SK-N-SH (cell line): ENCODE measurements at regions not wholly inside any gene's neighbourhood (a gene's known extent, or its start where the extent isn't known, plus 50 kb on each side); places are given as distances from the start of the nearest gene placed in this dataset.

ENCODE experiments used
- CTCF ChIA-PET: fragments of 300-600, 350-600 bp; formaldehyde crosslinking; extraction: SDS; loops from one replicate; lab custom pipeline; 2021; lab: Yijun Ruan, JAX
- POLR2A ChIA-PET: fragments of 350-600 bp; sonication (Branson Sonifier 250); formaldehyde crosslinking; extraction: SDS; loops from one replicate; lab custom pipeline; 2020; ENCODE audit warnings: antibody characterized with exemption, inconsistent platforms; lab: Yijun Ruan, JAX
- DNase-seq: peaks from one replicate; pipeline ENCODE4 v3.0.0; 2012
- H2AFZ ChIP-seq: fragments of 200-600 bp; sonication (generic); 2 replicates; pipeline ENCODE4 v1.8.1; 2016; ENCODE audit warnings: antibody characterized with exemption, mild to moderate bottlenecking, low read depth
- H3F3A ChIP-seq: fragments of 200-600 bp; sonication (generic); replicated peaks from 2 replicates; pipeline ENCODE3; 2016; ENCODE audit warnings: antibody characterized with exemption, mild to moderate bottlenecking; ENCODE audit not compliant: insufficient read depth
- H3K27ac ChIP-seq, 2 experiments: fragments of 200-500 bp in 1 of 2; fragments of 200-600 bp in 1 of 2; sonication (Bioruptor generic) in 1 of 2; sonication (generic), shearing (Covaris generic) in 1 of 2; 2 replicates each; pipeline versions ENCODE4 v1.5.1 to v1.6.1; 2014 to 2016; ENCODE audit warnings: low read depth in 2 of 2, inconsistent platforms in 1 of 2, low read length in 1 of 2, mild to moderate bottlenecking in 1 of 2, mixed read lengths in 1 of 2
- H3K27me3 ChIP-seq: fragments of 200-600 bp; sonication (generic), shearing (Covaris generic); 2 replicates; pipeline ENCODE4 v1.6.1; 2016; ENCODE audit warnings: mixed run types; ENCODE audit not compliant: insufficient read depth
- H3K36me3 ChIP-seq, 2 experiments: fragments of 200-500 bp in 1 of 2; fragments of 200-600 bp in 1 of 2; sonication (Bioruptor generic) in 1 of 2; sonication (generic) in 1 of 2; replicated peaks in 1 of 2; 2 replicates each; pipeline versions ENCODE3 to v1.5.1; 2014 to 2016; ENCODE audit warnings: low read length in 1 of 2, mild to moderate bottlenecking in 1 of 2; ENCODE audit not compliant: insufficient read depth in 2 of 2, control insufficient read depth in 1 of 2
- H3K4me1 ChIP-seq, 2 experiments: fragments of 200-500 bp in 1 of 2; fragments of 200-600 bp in 1 of 2; sonication (Bioruptor generic) in 1 of 2; sonication (generic), shearing (Covaris generic) in 1 of 2; 2 replicates each; pipeline versions ENCODE4 v1.5.1 to v1.6.1; 2014 to 2016; ENCODE audit warnings: low read depth in 1 of 2, low read length in 1 of 2, mixed run types in 1 of 2; ENCODE audit not compliant: insufficient read depth in 2 of 2, control insufficient read depth in 1 of 2
- H3K4me2 ChIP-seq: fragments of 200-600 bp; sonication (generic), shearing (Covaris generic); 2 replicates; pipeline ENCODE4 v1.6.1; 2017; ENCODE audit warnings: mixed run types
- H3K4me3 ChIP-seq, 2 experiments: fragments of 200-500 bp in 1 of 2; fragments of 200-600 bp in 1 of 2; sonication (Bioruptor generic) in 1 of 2; sonication (generic), shearing (Covaris generic) in 1 of 2; 2 replicates each; pipeline versions ENCODE4 v1.5.1 to v1.8.1; 2014 to 2016; ENCODE audit warnings: low read depth in 2 of 2, inconsistent platforms in 1 of 2, low read length in 1 of 2, mild to moderate bottlenecking in 1 of 2, mixed read lengths in 1 of 2, moderate library complexity in 1 of 2
- H3K79me2 ChIP-seq: fragments of 200-600 bp; sonication (generic); 2 replicates; pipeline ENCODE4 v1.8.1; 2017; ENCODE audit warnings: mild to moderate bottlenecking; ENCODE audit not compliant: insufficient read depth
- H3K9ac ChIP-seq: fragments of 200-600 bp; sonication (generic); 2 replicates; pipeline ENCODE4 v1.6.1; 2017; ENCODE audit warnings: mixed run types
- H3K9me2 ChIP-seq: fragments of 200-600 bp; sonication (generic); 2 replicates; pipeline ENCODE4 v1.6.1; 2017; ENCODE audit warnings: mixed run types
- H3K9me3 ChIP-seq: fragments of 200-600 bp; sonication (generic); 2 replicates; pipeline ENCODE4 v1.6.1; 2017; ENCODE audit warnings: mixed run types, mild to moderate bottlenecking, moderate library complexity
- H4K20me1 ChIP-seq: fragments of 200-600 bp; sonication (generic); 2 replicates; pipeline ENCODE4 v1.6.1; 2017; ENCODE audit warnings: mild to moderate bottlenecking, mixed run types; ENCODE audit not compliant: insufficient read depth
- EP300 ChIP-seq, 2 experiments: IDR thresholded peaks; 2 replicates each; pipeline versions ENCODE4 v1.4.0 to v1.6.1; 2012; ENCODE audit warnings: borderline replicate concordance in 1 of 2, low read depth in 1 of 2, low read length in 1 of 2
- EZH2phosphoT487 ChIP-seq: fragments of 200-600 bp; sonication (generic); IDR thresholded peaks from 2 replicates; pipeline ENCODE4 v1.6.1; 2017; ENCODE audit warnings: low read depth, mixed run types, mild to moderate bottlenecking, antibody characterized with exemption, moderate library complexity, borderline replicate concordance
- FOXJ3 ChIP-seq: sonication (generic); formaldehyde crosslinking; IDR thresholded peaks from 2 replicates; pipeline ENCODE4 v1.5.1; 2020; ENCODE audit warnings: mild to moderate bottlenecking, missing genetic modification reagents
- GABPA ChIP-seq: IDR thresholded peaks from 2 replicates; pipeline ENCODE4 v1.4.0; 2012; ENCODE audit warnings: low read depth, mild to moderate bottlenecking
- GATA2 ChIP-seq: sonication (generic); formaldehyde crosslinking; IDR thresholded peaks from 2 replicates; pipeline ENCODE4 v1.5.0; 2020; ENCODE audit warnings: mild to moderate bottlenecking, missing genetic modification reagents
- JUND ChIP-seq: IDR thresholded peaks from 2 replicates; pipeline ENCODE4 v1.4.0; 2012
- MEF2A ChIP-seq: IDR thresholded peaks from 2 replicates; pipeline ENCODE4 v1.4.0; 2012; ENCODE audit warnings: low read depth, borderline replicate concordance
- RAD21 ChIP-seq: IDR thresholded peaks from 2 replicates; pipeline ENCODE4 v1.6.1; 2012; ENCODE audit warnings: mild to moderate bottlenecking, low read length
- RCOR1 ChIP-seq: fragments of 150-350 bp; IDR thresholded peaks from 2 replicates; pipeline ENCODE4 v1.6.1; 2017; ENCODE audit warnings: antibody characterized with exemption, low read length
- RFX5 ChIP-seq: IDR thresholded peaks from 2 replicates; pipeline ENCODE4 v1.6.1; 2012; ENCODE audit warnings: mild to moderate bottlenecking, improper control_type of control experiment, low read length
- RXRA ChIP-seq: IDR thresholded peaks from 2 replicates; pipeline ENCODE4 v1.4.0; 2012; ENCODE audit warnings: low read depth, mild to moderate bottlenecking, borderline replicate concordance
- SIN3A ChIP-seq: IDR thresholded peaks from 2 replicates; pipeline ENCODE4 v1.6.1; 2012; ENCODE audit warnings: low read depth, mild to moderate bottlenecking, low read length, moderate library complexity, borderline replicate concordance
- SMC3 ChIP-seq: IDR thresholded peaks from 2 replicates; pipeline ENCODE4 v1.6.1; 2012; ENCODE audit warnings: low read depth, low read length, improper control_type of control experiment
- TAF1 ChIP-seq: IDR thresholded peaks from 2 replicates; pipeline ENCODE4 v1.6.1; 2012; ENCODE audit warnings: low read depth, mild to moderate bottlenecking, low read length, moderate library complexity, borderline replicate concordance
- YY1 ChIP-seq: IDR thresholded peaks from 2 replicates; pipeline ENCODE4 v1.4.0; 2012; ENCODE audit warnings: low read depth, mild to moderate bottlenecking
- TF ChIP-seq, protein P1 (sequence below): fragments of 150-350 bp; IDR thresholded peaks from 2 replicates; pipeline ENCODE4 v1.6.1; 2017; ENCODE audit warnings: antibody characterized with exemption, low read length, low read depth, borderline replicate concordance
- TF ChIP-seq, protein P2 (sequence below): IDR thresholded peaks from 2 replicates; pipeline ENCODE4 v1.4.0; 2012; ENCODE audit warnings: low read depth
- TF ChIP-seq, protein P3 (sequence below): fragments of 200-600 bp; sonication (generic); IDR thresholded peaks from 2 replicates; pipeline ENCODE4 v1.6.1; 2017; ENCODE audit warnings: antibody characterized with exemption, mild to moderate bottlenecking, moderate library complexity
- TF ChIP-seq, protein P4 (sequence below): IDR thresholded peaks from 2 replicates; pipeline ENCODE4; 2012
- TF ChIP-seq, protein P5 (sequence below): IDR thresholded peaks from 2 replicates; pipeline ENCODE4 v1.4.0; 2012; ENCODE audit warnings: low read depth, borderline replicate concordance

DNA sequence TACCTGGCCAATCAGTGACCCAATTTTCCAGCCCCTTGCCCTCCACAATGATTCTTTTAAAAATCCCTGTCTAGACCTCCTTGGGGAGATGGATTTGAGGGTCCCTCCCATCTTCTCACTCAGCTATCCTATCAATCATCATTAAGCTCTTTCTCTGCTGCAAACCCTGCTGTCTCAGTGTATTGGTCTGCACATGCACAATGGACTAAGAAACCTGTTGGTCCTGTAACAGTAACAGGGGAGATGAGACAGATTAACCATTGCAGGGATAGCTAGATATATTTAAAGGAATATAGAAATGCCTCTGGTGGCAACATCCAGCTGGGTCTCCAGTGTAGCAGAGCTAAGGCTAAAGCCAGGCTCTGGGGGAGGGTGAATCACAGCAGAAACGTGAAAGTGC, 74.6 kb upstream of the CHRNA7 start (continued):
- TF ChIP-seq RXRA, result no peak

DNA sequence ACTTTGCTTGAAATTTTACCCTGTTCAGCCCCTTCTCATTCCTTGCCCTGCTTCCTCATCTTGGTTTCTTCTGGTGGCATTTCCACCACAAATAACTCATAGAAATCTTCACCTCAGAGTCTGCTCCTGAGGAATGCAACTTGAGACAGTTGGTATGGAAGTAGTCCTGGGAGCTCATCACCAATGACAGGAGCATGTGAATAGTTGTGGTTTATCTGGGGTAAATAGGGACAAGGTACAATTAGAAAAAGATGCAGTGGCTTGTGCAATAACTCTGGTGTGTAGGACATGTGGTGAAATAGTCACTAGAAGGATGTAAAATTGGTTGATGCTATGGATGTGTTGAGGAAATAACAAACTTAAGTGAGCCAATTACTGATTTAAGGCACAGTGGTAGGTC, 72.7 kb upstream of the CHRNA7 start:
- ChIA-PET CTCF (no interaction called here), POLR2A (no interaction called here)
- Histone ChIP-seq H3F3A (no peaks in the 10 kb centered on the region), H3K4me1 (no peaks in the 10 kb centered on the region; a peak in 1 of 4 replicates), H2AFZ (no peak overlapping the region), H3K27me3 (no peaks in the 10 kb centered on the region), H3K4me2 (no peak overlapping the region), H3K9me3 (no peaks in the 10 kb centered on the region), H3K79me2 (no peaks in the 10 kb centered on the region), H3K9ac (no peak overlapping the region), H3K9me2 (no peaks in the 10 kb centered on the region), H3K36me3 (no peaks in the 10 kb centered on the region), H3K27ac (no peak overlapping the region), H3K4me3 (no peak overlapping the region), H4K20me1 (no peaks in the 10 kb centered on the region)
- DNase-seq, result no peak
- TF ChIP-seq FOXJ3 (no peak), TAF1 (no peak), RCOR1 (no peak), RFX5 (no peak), EP300 (IDR thresholded peaks at IDR 0.05; ENCODE audit: borderline replicate concordance in 1 of 2, low read depth in 1 of 2, low read length in 1 of 2) (no peak), SMC3 (no peak), EZH2phosphoT487 (no peak), SIN3A (no peak), YY1 (no peak), MEF2A (no peak), GATA2 (CRISPR knock-in tag) (no peak), JUND (no peak), GABPA (no peak), RAD21 (no peak)
- TF ChIP-seq, protein P1, sequence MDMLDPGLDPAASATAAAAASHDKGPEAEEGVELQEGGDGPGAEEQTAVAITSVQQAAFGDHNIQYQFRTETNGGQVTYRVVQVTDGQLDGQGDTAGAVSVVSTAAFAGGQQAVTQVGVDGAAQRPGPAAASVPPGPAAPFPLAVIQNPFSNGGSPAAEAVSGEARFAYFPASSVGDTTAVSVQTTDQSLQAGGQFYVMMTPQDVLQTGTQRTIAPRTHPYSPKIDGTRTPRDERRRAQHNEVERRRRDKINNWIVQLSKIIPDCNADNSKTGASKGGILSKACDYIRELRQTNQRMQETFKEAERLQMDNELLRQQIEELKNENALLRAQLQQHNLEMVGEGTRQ, result no peak
- TF ChIP-seq, protein P2, sequence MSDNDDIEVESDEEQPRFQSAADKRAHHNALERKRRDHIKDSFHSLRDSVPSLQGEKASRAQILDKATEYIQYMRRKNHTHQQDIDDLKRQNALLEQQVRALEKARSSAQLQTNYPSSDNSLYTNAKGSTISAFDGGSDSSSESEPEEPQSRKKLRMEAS, result no peak
- TF ChIP-seq, protein P3, sequence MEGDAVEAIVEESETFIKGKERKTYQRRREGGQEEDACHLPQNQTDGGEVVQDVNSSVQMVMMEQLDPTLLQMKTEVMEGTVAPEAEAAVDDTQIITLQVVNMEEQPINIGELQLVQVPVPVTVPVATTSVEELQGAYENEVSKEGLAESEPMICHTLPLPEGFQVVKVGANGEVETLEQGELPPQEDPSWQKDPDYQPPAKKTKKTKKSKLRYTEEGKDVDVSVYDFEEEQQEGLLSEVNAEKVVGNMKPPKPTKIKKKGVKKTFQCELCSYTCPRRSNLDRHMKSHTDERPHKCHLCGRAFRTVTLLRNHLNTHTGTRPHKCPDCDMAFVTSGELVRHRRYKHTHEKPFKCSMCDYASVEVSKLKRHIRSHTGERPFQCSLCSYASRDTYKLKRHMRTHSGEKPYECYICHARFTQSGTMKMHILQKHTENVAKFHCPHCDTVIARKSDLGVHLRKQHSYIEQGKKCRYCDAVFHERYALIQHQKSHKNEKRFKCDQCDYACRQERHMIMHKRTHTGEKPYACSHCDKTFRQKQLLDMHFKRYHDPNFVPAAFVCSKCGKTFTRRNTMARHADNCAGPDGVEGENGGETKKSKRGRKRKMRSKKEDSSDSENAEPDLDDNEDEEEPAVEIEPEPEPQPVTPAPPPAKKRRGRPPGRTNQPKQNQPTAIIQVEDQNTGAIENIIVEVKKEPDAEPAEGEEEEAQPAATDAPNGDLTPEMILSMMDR, result no peak
- TF ChIP-seq, protein P4, sequence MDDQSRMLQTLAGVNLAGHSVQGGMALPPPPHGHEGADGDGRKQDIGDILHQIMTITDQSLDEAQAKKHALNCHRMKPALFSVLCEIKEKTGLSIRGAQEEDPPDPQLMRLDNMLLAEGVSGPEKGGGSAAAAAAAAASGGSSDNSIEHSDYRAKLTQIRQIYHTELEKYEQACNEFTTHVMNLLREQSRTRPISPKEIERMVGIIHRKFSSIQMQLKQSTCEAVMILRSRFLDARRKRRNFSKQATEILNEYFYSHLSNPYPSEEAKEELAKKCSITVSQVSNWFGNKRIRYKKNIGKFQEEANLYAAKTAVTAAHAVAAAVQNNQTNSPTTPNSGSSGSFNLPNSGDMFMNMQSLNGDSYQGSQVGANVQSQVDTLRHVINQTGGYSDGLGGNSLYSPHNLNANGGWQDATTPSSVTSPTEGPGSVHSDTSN, result no peak
- TF ChIP-seq, protein P5, sequence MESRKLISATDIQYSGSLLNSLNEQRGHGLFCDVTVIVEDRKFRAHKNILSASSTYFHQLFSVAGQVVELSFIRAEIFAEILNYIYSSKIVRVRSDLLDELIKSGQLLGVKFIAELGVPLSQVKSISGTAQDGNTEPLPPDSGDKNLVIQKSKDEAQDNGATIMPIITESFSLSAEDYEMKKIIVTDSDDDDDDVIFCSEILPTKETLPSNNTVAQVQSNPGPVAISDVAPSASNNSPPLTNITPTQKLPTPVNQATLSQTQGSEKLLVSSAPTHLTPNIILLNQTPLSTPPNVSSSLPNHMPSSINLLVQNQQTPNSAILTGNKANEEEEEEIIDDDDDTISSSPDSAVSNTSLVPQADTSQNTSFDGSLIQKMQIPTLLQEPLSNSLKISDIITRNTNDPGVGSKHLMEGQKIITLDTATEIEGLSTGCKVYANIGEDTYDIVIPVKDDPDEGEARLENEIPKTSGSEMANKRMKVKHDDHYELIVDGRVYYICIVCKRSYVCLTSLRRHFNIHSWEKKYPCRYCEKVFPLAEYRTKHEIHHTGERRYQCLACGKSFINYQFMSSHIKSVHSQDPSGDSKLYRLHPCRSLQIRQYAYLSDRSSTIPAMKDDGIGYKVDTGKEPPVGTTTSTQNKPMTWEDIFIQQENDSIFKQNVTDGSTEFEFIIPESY, result no peak
